CD4-positive, alpha-beta memory T cell (primary cell): ENCODE measurements at regions not wholly inside any gene's neighbourhood (a gene's known extent, or its start where the extent isn't known, plus 50 kb on each side); places are given as distances from the start of the nearest gene placed in this dataset.

Source experiments
- CTCF ChIA-PET: fragments of 350-600 bp; sonication (Branson Sonifier 250); formaldehyde crosslinking; loops from one replicate; lab custom pipeline; 2021; ENCODE audit warnings: inconsistent platforms; ENCODE audit not compliant: partially characterized antibody; lab: Charles Lee
- POLR2A ChIA-PET: fragments of 350-600 bp; sonication (Branson Sonifier 250); formaldehyde crosslinking; loops from one replicate; lab custom pipeline; 2021; ENCODE audit not compliant: partially characterized antibody; lab: Charles Lee
- DNase-seq, 5 donors: peaks; one replicate each; pipeline versions ENCODE4 v3.0.0 to v3.0.0-alpha.2; 2020 to 2022; ENCODE audit warnings: mixed read lengths in 1 of 5
- H3K27ac ChIP-seq: one replicate; pipeline ENCODE4 v1.7.0; 2013; ENCODE audit warnings: low read depth, low read length
- H3K27me3 ChIP-seq: 2 replicates; pipeline ENCODE4 v1.7.0; 2013; ENCODE audit warnings: mild to moderate bottlenecking, low read length, moderate library complexity; ENCODE audit not compliant: insufficient read depth
- H3K36me3 ChIP-seq: 2 replicates; pipeline ENCODE4 v1.7.0; 2013; ENCODE audit warnings: mild to moderate bottlenecking, low read length, moderate library complexity; ENCODE audit not compliant: insufficient read depth
- H3K4me1 ChIP-seq: 2 replicates; pipeline ENCODE4 v1.7.0; 2013; ENCODE audit warnings: mild to moderate bottlenecking, low read length, moderate library complexity; ENCODE audit not compliant: insufficient read depth
- H3K4me3 ChIP-seq, 2 donors: one replicate each; pipeline ENCODE4 v1.7.0; 2013; ENCODE audit warnings: low read length in 2 of 2, mild to moderate bottlenecking in 1 of 2
- H3K9me3 ChIP-seq, 2 donors: one replicate each; pipeline ENCODE4 v1.7.0; 2013; ENCODE audit warnings: low read length in 2 of 2, control low read depth in 1 of 2; ENCODE audit not compliant: control insufficient read depth in 1 of 2
- H3K27ac Mint-ChIP-seq, 7 donors: one replicate each; pipeline ENCODE4 v1.8.0; 2020 to 2021; ENCODE audit warnings: mixed read lengths in 7 of 7, mild to moderate bottlenecking in 6 of 7, inconsistent platforms in 3 of 7, moderate library complexity in 3 of 7
- H3K27me3 Mint-ChIP-seq, 2 donors: one replicate each; pipeline ENCODE4 v1.8.0; 2020 to 2021; ENCODE audit warnings: mixed read lengths in 2 of 2
- H3K36me3 Mint-ChIP-seq, 2 donors: one replicate each; pipeline ENCODE4 v1.8.0; 2020 to 2021; ENCODE audit warnings: mixed read lengths in 2 of 2, inconsistent platforms in 1 of 2, mild to moderate bottlenecking in 1 of 2
- H3K4me1 Mint-ChIP-seq, 4 donors: one replicate each; pipeline ENCODE4 v1.8.0; 2020 to 2021; ENCODE audit warnings: mixed read lengths in 4 of 4, mild to moderate bottlenecking in 1 of 4
- H3K4me3 Mint-ChIP-seq, 8 donors: one replicate each; pipeline ENCODE4 v1.8.0; 2020 to 2021; ENCODE audit warnings: mixed read lengths in 8 of 8, mild to moderate bottlenecking in 7 of 8, moderate library complexity in 6 of 8, inconsistent platforms in 3 of 8
- H3K9me3 Mint-ChIP-seq, 8 donors: one replicate each; pipeline ENCODE4 v1.8.0; 2020 to 2021; ENCODE audit warnings: mixed read lengths in 8 of 8, mild to moderate bottlenecking in 5 of 8, inconsistent platforms in 3 of 8, moderate library complexity in 1 of 8
- intact Hi-C: fragments of 100-400 bp; cut with micrococcal nuclease; formaldehyde crosslinking; loops from one replicate; pipeline ENCODE4 v1.15.1; 2023

GRCh38 chr10:44326474-44327030, 58.3 kb downstream of the CXCL12 start:
- no peaks in the 10 kb centered on the region for H3K36me3 Mint-ChIP-seq
- H3K9me3 Mint-ChIP-seq, result peaks cover 0 to 2% (median 0%) of the 10 kb centered on the region in 8 donors
- Histone ChIP-seq H3K27me3 (no peaks in the 10 kb centered on the region), H3K4me1 (no peaks in the 10 kb centered on the region), H3K4me3 (no peak overlapping the region), H3K9me3 (no peaks in the 10 kb centered on the region), H3K27ac (no peak overlapping the region), H3K36me3 (no peaks in the 10 kb centered on the region)
- no peak overlapping the region for H3K4me3 Mint-ChIP-seq
- H3K27me3 Mint-ChIP-seq, result peaks cover 4 to 5% of the 10 kb centered on the region in 2 donors
- ChIA-PET CTCF (interaction anchor here (0.9 kb wide), 1 partner anchor 14 kb away, joined by 3 read pairs; no protein-coding TSS in a partner anchor), POLR2A (no interaction called here)
- no peak for DNase-seq
- intact Hi-C loops, result no loop called here
- H3K27ac Mint-ChIP-seq, result no peak overlapping the region
- no peaks in the 10 kb centered on the region for H3K4me1 Mint-ChIP-seq

DNA sequence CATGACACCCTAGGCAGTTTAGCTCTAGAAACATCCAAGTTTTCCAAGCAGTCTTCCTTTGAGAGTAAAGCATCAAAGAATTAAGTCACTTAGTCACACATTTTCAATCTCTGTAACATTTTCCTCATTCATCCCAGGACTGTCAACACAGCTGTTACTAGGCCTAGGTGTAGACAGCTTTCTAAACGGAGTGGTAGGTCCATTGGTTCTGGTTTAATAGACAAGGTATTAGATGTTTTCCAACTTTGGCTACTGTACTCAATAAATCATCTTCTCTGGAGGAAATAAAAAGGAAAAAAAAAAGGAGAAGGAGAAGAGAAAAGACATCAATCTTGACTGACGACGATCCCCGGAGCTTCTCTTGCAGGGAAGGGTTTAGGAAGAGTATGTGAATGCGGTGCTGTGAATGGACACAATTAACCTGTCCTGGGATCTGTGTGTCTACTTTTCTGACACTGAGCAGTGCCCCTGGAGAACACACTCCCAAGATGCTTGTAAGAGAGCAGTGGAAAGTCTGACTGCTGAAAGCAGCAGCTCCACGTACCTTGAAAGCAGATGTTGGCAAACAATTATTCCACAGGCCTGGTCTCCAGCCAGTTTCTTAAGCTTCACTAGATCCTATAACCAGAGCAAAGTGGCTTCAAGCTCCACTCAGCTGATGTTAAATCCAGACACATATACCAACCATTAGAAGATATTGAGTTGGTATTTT, 59.1 kb downstream of the CXCL12 start:
- Histone ChIP-seq H3K4me3 (no peak overlapping the region), H3K4me1 (no peaks in the 10 kb centered on the region), H3K27ac (no peak overlapping the region), H3K9me3 (no peaks in the 10 kb centered on the region), H3K36me3 (no peaks in the 10 kb centered on the region), H3K27me3 (no peaks in the 10 kb centered on the region)
- intact Hi-C loops, result no loop called here
- ChIA-PET CTCF (interaction anchor here (0.9 kb wide), 1 partner anchor 14 kb away, joined by 3 read pairs; no protein-coding TSS in a partner anchor), POLR2A (interaction anchor here (0.7 kb wide), 1 partner anchor 240 kb away, joined by 3 read pairs; no protein-coding TSS in a partner anchor)
- Mint-ChIP-seq H3K36me3 (no peaks in the 10 kb centered on the region), H3K4me1 (no peaks in the 10 kb centered on the region), H3K27me3 (peaks cover 4 to 5% of the 10 kb centered on the region in 2 donors), H3K9me3 (peaks cover 0 to 2% (median 0%) of the 10 kb centered on the region in 8 donors), H3K4me3 (no peak overlapping the region), H3K27ac (no peak overlapping the region)
- no peak for DNase-seq

DNA sequence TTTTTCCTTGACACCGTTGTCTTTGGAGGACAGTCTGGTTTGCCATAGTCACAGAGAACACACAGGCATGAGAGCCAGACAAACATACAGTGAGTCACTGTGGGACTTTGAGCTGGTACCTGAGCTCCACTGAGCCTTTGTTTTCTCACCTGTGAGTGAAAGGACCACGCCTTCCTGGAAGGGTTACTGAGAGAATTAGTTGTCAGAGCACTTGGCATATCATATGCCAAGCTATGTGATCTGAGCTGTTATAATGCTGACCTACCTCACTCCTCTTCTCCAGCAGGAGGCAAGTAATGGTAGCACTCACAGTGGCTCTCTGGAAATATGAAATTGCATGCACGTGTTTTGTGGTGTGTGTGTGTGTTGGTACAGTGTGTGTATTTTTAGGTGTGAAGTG, 59.7 kb downstream of the CXCL12 start:
- Histone ChIP-seq H3K27me3 (no peaks in the 10 kb centered on the region), H3K27ac (no peak overlapping the region), H3K4me1 (no peaks in the 10 kb centered on the region), H3K9me3 (no peaks in the 10 kb centered on the region), H3K36me3 (no peaks in the 10 kb centered on the region), H3K4me3 (no peak overlapping the region)
- no peaks in the 10 kb centered on the region for H3K4me1 Mint-ChIP-seq
- H3K27ac Mint-ChIP-seq, result no peak overlapping the region
- intact Hi-C loops, result no loop called here
- H3K9me3 Mint-ChIP-seq, result peaks cover 0 to 2% (median 0%) of the 10 kb centered on the region in 8 donors
- DNase-seq, result no peak
- ChIA-PET CTCF (no interaction called here), POLR2A (no interaction called here)
- no peaks in the 10 kb centered on the region for H3K36me3 Mint-ChIP-seq
- no peak overlapping the region for H3K4me3 Mint-ChIP-seq
- peaks cover 4 to 5% of the 10 kb centered on the region in 2 donors for H3K27me3 Mint-ChIP-seq

- Histone ChIP-seq H3K27me3 (no peaks in the 10 kb centered on the region), H3K36me3 (no peaks in the 10 kb centered on the region), H3K4me3 (no peak overlapping the region), H3K9me3 (no peaks in the 10 kb centered on the region), H3K4me1 (no peaks in the 10 kb centered on the region), H3K27ac (no peak overlapping the region)
- Mint-ChIP-seq H3K9me3 (peaks cover 0 to 2% (median 0%) of the 10 kb centered on the region in 8 donors), H3K4me3 (no peak overlapping the region), H3K36me3 (no peaks in the 10 kb centered on the region), H3K4me1 (peaks cover 0 to under 1% (median 0%) of the 10 kb centered on the region in 4 donors), H3K27ac (no peak overlapping the region), H3K27me3 (peaks cover 4 to 7% of the 10 kb centered on the region in 2 donors)
- intact Hi-C loops, result no loop called here
- POLR2A ChIA-PET, result no interaction called here
- DNase-seq, result no peak
- CTCF ChIA-PET, result no interaction called here
Measured at GRCh38 chr10:44323838-44324237, 61.1 kb downstream of the CXCL12 start.

DNA sequence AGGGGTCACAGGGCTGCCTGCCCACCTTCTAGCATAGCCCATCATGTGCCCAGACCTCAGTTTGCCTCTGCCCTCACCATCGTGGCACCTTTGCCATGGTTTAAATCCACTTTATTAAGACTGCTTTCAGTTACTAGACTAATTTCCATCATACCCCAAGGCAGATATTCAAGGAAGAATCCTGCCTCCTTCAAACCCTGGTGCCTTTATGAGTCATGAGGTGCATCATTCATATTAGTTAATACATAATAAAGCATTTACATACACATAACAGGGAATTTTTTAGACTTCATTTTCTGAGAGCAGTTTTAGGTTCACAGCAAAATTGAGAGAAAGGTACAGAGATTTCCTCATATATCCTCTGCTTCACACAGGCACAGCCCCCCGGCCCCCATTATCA, 62.8 kb downstream of the CXCL12 start:
- intact Hi-C loops, result no loop called here
- H3K4me1 ChIP-seq, result no peaks in the 10 kb centered on the region
- no peak for DNase-seq
- H3K4me3 Mint-ChIP-seq, result no peak overlapping the region
- no peaks in the 10 kb centered on the region for H3K36me3 Mint-ChIP-seq
- H3K36me3 ChIP-seq, result no peaks in the 10 kb centered on the region
- CTCF ChIA-PET, result no interaction called here
- POLR2A ChIA-PET, result no interaction called here
- peaks cover 0 to 2% (median 0%) of the 10 kb centered on the region in 4 donors for H3K4me1 Mint-ChIP-seq
- no peak overlapping the region for H3K27ac Mint-ChIP-seq
- no peak overlapping the region for H3K4me3 ChIP-seq
- H3K27me3 Mint-ChIP-seq, result peaks cover 6 to 9% of the 10 kb centered on the region in 2 donors
- H3K27me3 ChIP-seq, result no peaks in the 10 kb centered on the region
- no peaks in the 10 kb centered on the region for H3K9me3 ChIP-seq
- H3K9me3 Mint-ChIP-seq, result peaks cover 0 to 2% (median 0%) of the 10 kb centered on the region in 8 donors
- no peak overlapping the region for H3K27ac ChIP-seq

GRCh38 chr10:44320756-44321155, 64.1 kb downstream of the CXCL12 start:
- Mint-ChIP-seq H3K36me3 (no peaks in the 10 kb centered on the region), H3K27ac (no peak overlapping the region), H3K4me3 (no peak overlapping the region), H3K27me3 (peaks cover 3 to 11% of the 10 kb centered on the region in 2 donors), H3K9me3 (peaks cover 0 to 4% (median 0%) of the 10 kb centered on the region in 8 donors), H3K4me1 (peaks cover 0 to 3% (median 0%) of the 10 kb centered on the region in 4 donors)
- POLR2A ChIA-PET, result no interaction called here
- no peaks in the 10 kb centered on the region for H3K36me3 ChIP-seq
- no peaks in the 10 kb centered on the region for H3K9me3 ChIP-seq
- no peaks in the 10 kb centered on the region for H3K4me1 ChIP-seq
- no peak for DNase-seq
- no peak overlapping the region for H3K27ac ChIP-seq
- CTCF ChIA-PET, result no interaction called here
- H3K4me3 ChIP-seq, result no peak overlapping the region
- no peaks in the 10 kb centered on the region for H3K27me3 ChIP-seq
- intact Hi-C loops, result no loop called here

GRCh38 chr10:44317856-44318255, 67.0 kb downstream of the CXCL12 start:
- Histone ChIP-seq H3K27ac (no peak overlapping the region), H3K27me3 (no peaks in the 10 kb centered on the region), H3K9me3 (no peaks in the 10 kb centered on the region), H3K36me3 (no peaks in the 10 kb centered on the region), H3K4me3 (no peak overlapping the region), H3K4me1 (no peaks in the 10 kb centered on the region)
- no peak for DNase-seq
- peak overlapping the region in 1 of 7 donors; percentile 31 for H3K27ac Mint-ChIP-seq
- no peaks in the 10 kb centered on the region for H3K36me3 Mint-ChIP-seq
- ChIA-PET CTCF (no interaction called here), POLR2A (no interaction called here)
- H3K27me3 Mint-ChIP-seq, result peaks cover 6 to 10% of the 10 kb centered on the region in 2 donors
- no peak overlapping the region for H3K4me3 Mint-ChIP-seq
- H3K4me1 Mint-ChIP-seq, result peaks cover 0 to 3% (median 0%) of the 10 kb centered on the region in 4 donors
- intact Hi-C loops, result no loop called here
- peaks cover 0 to 4% (median 0%) of the 10 kb centered on the region in 8 donors for H3K9me3 Mint-ChIP-seq
